ENCODE measurements at regions not wholly inside any gene's neighbourhood (a gene's known extent, or its start where the extent isn't known, plus 50 kb on each side); places are given as distances from the start of the nearest gene placed in this dataset.

- TF ChIP-seq FOXM1 (IDR thresholded peaks at IDR 0.05; ENCODE audit: borderline replicate concordance) (no peak), TARDBP (IDR thresholded peaks at IDR 0.05) (no peak), NFRKB (IDR thresholded peaks at IDR 0.05) (no peak), FOXA1 (IDR thresholded peaks at IDR 0.05) (no peak), FOXK2 (IDR thresholded peaks at IDR 0.05) (no peak), PKNOX1 (IDR thresholded peaks at IDR 0.05) (no peak), HDGF (IDR thresholded peaks at IDR 0.05; ENCODE audit: borderline replicate concordance) (no peak), BHLHE40 (IDR thresholded peaks at IDR 0.05; ENCODE audit: borderline replicate concordance) (no peak), ARNT (IDR thresholded peaks at IDR 0.05) (no peak), SP1 (IDR thresholded peaks at IDR 0.05) (no peak), SUZ12 (IDR thresholded peaks at IDR 0.05) (no peak), LEF1 (IDR thresholded peaks at IDR 0.05; ENCODE audit: borderline replicate concordance) (no peak), L3MBTL2 (conservative IDR thresholded peaks at IDR 0.05) (no peak), CTBP1 (IDR thresholded peaks at IDR 0.05; ENCODE audit: borderline replicate concordance) (no peak)
Observed at GRCh38 chr2:217667035-217667434, 335.8 kb downstream of the TNS1 start.

All from HEK293T (cell line).